Chondrocyte (in vitro differentiated cells): ENCODE measurements at regions not wholly inside any gene's neighbourhood (a gene's known extent, or its start where the extent isn't known, plus 50 kb on each side); places are given as distances from the start of the nearest gene placed in this dataset.
"Not testable (repeated sequence)": the region's sequence is repeated elsewhere in the genome, so short reads cannot be mapped to it uniquely, and the experiment has no call there.

ENCODE experiments used
- DNase-seq: peaks from one replicate; pipeline ENCODE4 v3.0.0; 2021; ENCODE audit warnings: mixed read lengths, low spot score
- H3K27ac Mint-ChIP-seq: one replicate; pipeline ENCODE4 v1.8.0; 2021; ENCODE audit warnings: mild to moderate bottlenecking, moderate library complexity, mixed read lengths; ENCODE audit not compliant: unreplicated experiment
- H3K27me3 Mint-ChIP-seq: 2 replicates; pipeline ENCODE4 v1.8.0; 2021; ENCODE audit warnings: low read depth, mixed read lengths
- H3K36me3 Mint-ChIP-seq: 2 replicates; pipeline ENCODE4 v1.8.0; 2021; ENCODE audit warnings: low read depth, mixed read lengths
- H3K4me1 Mint-ChIP-seq: 2 replicates; pipeline ENCODE4 v1.8.0; 2021; ENCODE audit warnings: low read depth, mild to moderate bottlenecking, mixed read lengths
- H3K4me3 Mint-ChIP-seq: one replicate; pipeline ENCODE4 v1.8.0; 2021; ENCODE audit warnings: mild to moderate bottlenecking, moderate library complexity, mixed read lengths; ENCODE audit not compliant: unreplicated experiment
- H3K9me3 Mint-ChIP-seq: 2 replicates; pipeline ENCODE4 v1.8.0; 2021; ENCODE audit warnings: low read depth, mixed read lengths
- CTCF ChIP-seq: fragments of 200-600 bp; sonication (generic); IDR thresholded peaks from 2 replicates; pipeline ENCODE4 v1.5.0; 2021; ENCODE audit warnings: antibody characterized with exemption, mild to moderate bottlenecking, moderate library complexity

DNA sequence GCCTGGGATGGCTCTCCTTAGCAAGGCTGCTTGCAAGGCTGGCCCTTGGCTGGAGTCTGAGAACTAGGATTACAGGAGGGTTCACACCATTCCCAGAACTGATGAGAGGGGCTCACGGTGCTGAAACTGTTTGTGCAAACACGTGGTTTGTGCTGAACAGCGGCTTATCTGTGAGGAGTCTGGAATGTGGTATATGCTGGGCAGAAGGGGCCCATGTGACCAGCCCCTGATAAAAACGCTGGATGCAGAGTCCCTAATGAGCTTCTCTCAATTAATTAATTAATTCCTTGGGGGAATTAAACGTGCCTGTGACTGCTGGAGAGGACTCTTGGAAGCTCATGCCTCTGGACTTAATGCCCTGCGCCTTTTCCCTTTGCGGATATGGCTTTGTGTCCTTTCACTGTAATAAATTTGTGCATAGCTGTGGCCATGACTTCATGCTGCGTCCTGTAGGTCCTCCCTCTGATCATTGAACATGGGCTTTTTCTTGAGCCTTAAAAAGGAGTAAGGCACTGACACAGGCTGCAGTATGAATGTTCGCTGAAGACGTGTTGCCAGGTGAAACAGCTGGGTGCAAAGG lies 109.7 kb downstream of the CDRT15L2 start:
- peaks cover 10% of the 10 kb centered on the region for H3K27me3 Mint-ChIP-seq
- not testable (repeated sequence) for H3K4me1 Mint-ChIP-seq, H3K36me3 Mint-ChIP-seq, H3K9me3 Mint-ChIP-seq, H3K4me3 Mint-ChIP-seq, DNase-seq, H3K27ac Mint-ChIP-seq

- H3K27me3 Mint-ChIP-seq = peaks cover 10% of the 10 kb centered on the region
- not testable (repeated sequence) for H3K4me3 Mint-ChIP-seq, H3K9me3 Mint-ChIP-seq, H3K36me3 Mint-ChIP-seq, DNase-seq, H3K4me1 Mint-ChIP-seq, H3K27ac Mint-ChIP-seq
Observed at GRCh38 chr17:20692706-20693105, 113.2 kb downstream of the CDRT15L2 start.

GRCh38 chr17:20695871-20696270 lies 116.3 kb downstream of the CDRT15L2 start:
- not testable (repeated sequence) for H3K36me3 Mint-ChIP-seq, H3K9me3 Mint-ChIP-seq, H3K27ac Mint-ChIP-seq, H3K4me3 Mint-ChIP-seq, H3K27me3 Mint-ChIP-seq, H3K4me1 Mint-ChIP-seq, DNase-seq

- not testable (repeated sequence) for H3K4me3 Mint-ChIP-seq, H3K9me3 Mint-ChIP-seq, H3K27me3 Mint-ChIP-seq, H3K27ac Mint-ChIP-seq, H3K36me3 Mint-ChIP-seq, H3K4me1 Mint-ChIP-seq, DNase-seq
Observed at GRCh38 chr17:20698463-20699206, 119.1 kb downstream of the CDRT15L2 start.

- not testable (repeated sequence) for DNase-seq, H3K9me3 Mint-ChIP-seq, H3K4me1 Mint-ChIP-seq, H3K36me3 Mint-ChIP-seq, H3K27me3 Mint-ChIP-seq, H3K27ac Mint-ChIP-seq, H3K4me3 Mint-ChIP-seq
Observed at GRCh38 chr17:20700528-20700927, 121.0 kb downstream of the CDRT15L2 start.

GRCh38 chr17:20701366-20701765 lies 121.8 kb downstream of the CDRT15L2 start:
- H3K4me1 Mint-ChIP-seq, H3K9me3 Mint-ChIP-seq, DNase-seq, H3K27ac Mint-ChIP-seq, H3K27me3 Mint-ChIP-seq, H3K4me3 Mint-ChIP-seq, H3K36me3 Mint-ChIP-seq: not testable (repeated sequence)

GRCh38 chr17:20702692-20703091 lies 123.2 kb downstream of the CDRT15L2 start:
- TF ChIP-seq CTCF = no peak
- Mint-ChIP-seq H3K9me3 (peaks cover 3% of the 10 kb centered on the region), H3K27ac (no peak overlapping the region), H3K36me3 (no peaks in the 10 kb centered on the region), H3K4me1 (no peaks in the 10 kb centered on the region), H3K4me3 (no peak overlapping the region), H3K27me3 (peaks cover 3% of the 10 kb centered on the region)
- DNase-seq = no peak

GRCh38 chr17:20703781-20704180 lies 124.3 kb downstream of the CDRT15L2 start:
- Mint-ChIP-seq H3K9me3 (peaks cover 3% of the 10 kb centered on the region), H3K27ac (no peak overlapping the region), H3K4me3 (no peak overlapping the region), H3K36me3 (no peaks in the 10 kb centered on the region), H3K4me1 (no peaks in the 10 kb centered on the region), H3K27me3 (peaks cover 3% of the 10 kb centered on the region)
- DNase-seq = no peak
- TF ChIP-seq CTCF = no peak

- DNase-seq, H3K4me1 Mint-ChIP-seq, H3K27ac Mint-ChIP-seq, H3K9me3 Mint-ChIP-seq, H3K27me3 Mint-ChIP-seq, H3K4me3 Mint-ChIP-seq, H3K36me3 Mint-ChIP-seq: not testable (repeated sequence)
Observed at GRCh38 chr17:20705186-20705585, 125.7 kb downstream of the CDRT15L2 start.
